Aorta (tissue), 5 donors: ENCODE measurements at regions not wholly inside any gene's neighbourhood (a gene's known extent, or its start where the extent isn't known, plus 50 kb on each side); places are given as distances from the start of the nearest gene placed in this dataset.

Experiments
- ATAC-seq: fragments of 200-7000 bp; cut with Tn5 transposase; one replicate; pipeline ENCODE4 v1.9.1; 2022; ENCODE audit warnings: moderate library complexity; ENCODE audit not compliant: low FRiP score
- DNase-seq, 2 donors: peaks; one replicate each; pipeline ENCODE4 v3.0.0-alpha.2; 2020
- H3K27ac ChIP-seq, 2 donors: one replicate each; pipeline ENCODE4 v1.5.1; 2013; ENCODE audit warnings: low read length in 2 of 2, mild to moderate bottlenecking in 2 of 2, moderate library complexity in 2 of 2, control low read depth in 1 of 2, inconsistent platforms in 1 of 2, low read depth in 1 of 2
- H3K27me3 ChIP-seq, 2 donors: one replicate each; pipeline ENCODE4 v1.6.1; 2013; ENCODE audit warnings: control low read depth in 1 of 2, low read length in 1 of 2, mild to moderate bottlenecking in 1 of 2, moderate library complexity in 1 of 2; ENCODE audit not compliant: insufficient read depth in 2 of 2, control insufficient read depth in 1 of 2
- H3K36me3 ChIP-seq, 2 donors: one replicate each; pipeline ENCODE4 v1.6.1; 2013; ENCODE audit warnings: control low read depth in 1 of 2, low read length in 1 of 2, mild to moderate bottlenecking in 1 of 2; ENCODE audit not compliant: insufficient read depth in 2 of 2, control insufficient read depth in 1 of 2
- H3K4me1 ChIP-seq, 2 donors: one replicate each; pipeline ENCODE4 v1.6.1; 2013; ENCODE audit warnings: low read length in 2 of 2, control low read depth in 1 of 2, mild to moderate bottlenecking in 1 of 2, moderate library complexity in 1 of 2; ENCODE audit not compliant: insufficient read depth in 2 of 2, control insufficient read depth in 1 of 2
- H3K4me3 ChIP-seq, 2 donors: one replicate each; pipeline ENCODE4 v1.5.1; 2013; ENCODE audit warnings: low read length in 2 of 2, control low read depth in 1 of 2, mild to moderate bottlenecking in 1 of 2
- H3K9me3 ChIP-seq: one replicate; pipeline ENCODE4 v1.6.1; 2013; ENCODE audit warnings: mild to moderate bottlenecking, low read length; ENCODE audit not compliant: control insufficient read depth
- WGBS, 2 donors: extraction: QIAGEN DNeasy Blood & Tissue Kit; methylation state at CpG; one replicate each; pipeline ENCODE4 v1.1.7; 2013; 5-methylcytosine and 5-hydroxymethylcytosine counted together
- intact Hi-C, 2 donors: fragments of 100-400 bp; cut with DNase I; formaldehyde crosslinking; loops; one replicate each; pipeline versions ENCODE4 v1.14.2 to v1.15.0; 2022
- donor health status: healthy with polysubstance abuse.
- donor health status: Bipolar disorder and iron deficiency.
- donor health status: DM: no; HTN: no; CAD: no.
- donor health status: DM: no; HTN: no; CAD: no.
- donor health status: DM: yes; HTN: yes; CAD: no.

DNA sequence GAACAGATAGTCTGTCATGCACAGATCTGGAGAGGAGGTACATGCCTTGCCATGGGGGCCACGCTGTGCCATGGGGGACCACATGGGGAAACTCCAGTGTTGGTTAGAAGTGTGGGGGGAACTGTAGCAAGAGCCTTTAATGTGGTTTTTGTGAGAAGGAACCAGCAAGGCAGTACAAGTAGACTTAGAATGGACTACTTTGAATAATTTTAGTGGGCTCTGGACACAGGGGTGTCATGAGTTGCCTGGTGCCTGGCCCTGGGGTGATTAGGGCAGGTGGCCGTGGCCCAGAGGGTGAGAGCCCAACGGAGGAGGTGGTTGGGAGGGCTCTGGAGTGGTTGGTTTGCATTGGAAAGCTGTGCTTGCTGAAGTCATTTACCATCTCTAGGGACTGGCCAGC is 77.2 kb downstream of the CXCL12 start:
- no peaks in the 10 kb centered on the region for H3K36me3 ChIP-seq
- H3K27ac ChIP-seq, result no peak overlapping the region
- DNase-seq (no peak), ATAC-seq (no peak)
- H3K4me3 ChIP-seq, result no peak overlapping the region
- no peaks in the 10 kb centered on the region for H3K4me1 ChIP-seq
- H3K27me3 ChIP-seq, result no peaks in the 10 kb centered on the region
- H3K9me3 ChIP-seq, result no peaks in the 10 kb centered on the region
- 63 to 67% methylated on average over 3 of the region's 3 CpGs for WGBS, 2 donors
- intact Hi-C loops, result loop anchor here (5.0 to 10.0 kb wide), 4 partner anchors 110 to 615 kb away; no protein-coding TSS in a partner anchor

DNA sequence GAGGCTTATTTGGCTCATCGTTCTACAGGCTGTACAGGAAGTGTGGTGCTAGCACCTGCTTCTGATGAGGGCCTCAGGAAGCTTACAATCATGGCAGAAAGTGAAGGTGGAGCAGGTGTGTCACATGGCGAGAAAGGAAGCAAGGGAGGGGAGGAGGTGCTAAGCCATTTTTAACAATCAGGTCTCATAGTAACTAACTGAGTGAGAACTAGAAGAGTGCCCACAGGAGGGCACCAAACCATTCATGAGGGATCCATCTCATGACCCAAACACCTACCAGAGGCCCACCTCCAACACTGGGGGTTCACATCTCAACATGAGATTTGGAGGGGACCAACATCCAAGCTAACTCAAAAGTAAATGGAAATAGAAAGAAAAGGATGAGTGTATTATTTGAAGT is 78.1 kb downstream of the CXCL12 start:
- H3K36me3 ChIP-seq, result no peaks in the 10 kb centered on the region
- no peak for ATAC-seq
- no peaks in the 10 kb centered on the region for H3K9me3 ChIP-seq
- no peak overlapping the region for H3K27ac ChIP-seq
- no peaks in the 10 kb centered on the region for H3K27me3 ChIP-seq
- DNase-seq, result no peak
- intact Hi-C loops, result loop anchor here (5.0 to 10.0 kb wide), 4 partner anchors 109 to 614 kb away; no protein-coding TSS in a partner anchor
- H3K4me3 ChIP-seq, result no peak overlapping the region
- 64 to 100% methylated on average over 2 of the region's 2 CpGs for WGBS, 2 donors
- H3K4me1 ChIP-seq, result no peaks in the 10 kb centered on the region

DNA sequence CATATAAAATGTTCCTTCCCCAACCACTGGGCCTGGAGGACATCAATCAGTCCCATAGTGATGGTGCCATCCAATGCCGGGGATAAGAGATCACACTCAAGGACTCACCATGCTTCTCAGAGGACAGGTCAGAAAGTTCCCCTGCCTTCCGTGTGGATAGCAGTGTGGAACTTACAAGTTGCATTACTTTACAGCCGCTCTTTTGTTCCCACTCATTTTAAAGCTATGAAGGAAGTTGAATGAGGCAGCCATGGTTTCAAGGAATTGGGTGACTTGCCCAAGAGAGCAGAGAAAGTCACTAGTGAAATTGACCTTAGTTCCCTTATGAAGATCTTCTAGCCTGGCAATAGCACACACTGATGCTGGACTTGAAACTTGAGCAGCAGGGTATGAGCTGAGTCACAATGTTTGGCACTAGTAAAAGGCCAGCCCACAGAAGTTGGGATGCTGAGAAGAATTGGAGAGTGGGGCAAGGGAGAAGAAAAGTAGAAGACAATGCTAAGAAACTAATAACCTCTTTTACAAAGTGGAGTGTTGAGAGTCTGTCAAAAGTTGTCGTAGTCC is 78.7 kb downstream of the CXCL12 start:
- no peak for DNase-seq
- intact Hi-C loops, result loop anchor here (5.0 to 10.0 kb wide), 4 partner anchors 109 to 614 kb away; no protein-coding TSS in a partner anchor

DNA sequence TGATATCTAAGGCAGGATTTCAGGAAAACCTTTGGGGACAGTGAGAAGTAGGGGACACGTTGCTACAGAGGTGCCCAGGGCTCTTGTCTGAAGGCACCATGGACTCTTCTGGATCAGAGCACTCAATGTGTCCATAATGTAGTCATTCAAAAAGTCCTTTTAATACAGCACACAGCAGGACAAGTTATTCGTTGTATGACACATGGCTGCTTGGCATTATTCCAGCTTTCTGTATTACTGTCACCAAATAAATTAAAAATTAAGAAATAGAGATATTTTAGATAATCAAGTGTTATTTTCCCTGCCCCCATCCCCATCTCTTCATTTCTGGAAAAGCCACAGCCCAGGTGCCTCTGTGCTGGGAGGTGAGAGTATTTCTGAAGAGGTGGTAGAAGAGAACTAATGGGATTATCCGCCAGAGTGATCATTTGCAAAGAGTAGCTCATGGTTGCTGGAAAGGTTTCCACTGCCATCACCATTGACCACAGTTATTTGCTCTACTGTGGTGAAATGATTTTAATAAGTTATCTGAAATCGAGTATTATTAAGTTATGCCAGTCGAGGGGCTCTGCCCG is 83.0 kb downstream of the CXCL12 start:
- H3K9me3 ChIP-seq, result no peaks in the 10 kb centered on the region
- H3K4me1 ChIP-seq, result peaks cover 0 to 7% of the 10 kb centered on the region in 2 donors
- ATAC-seq (no peak), DNase-seq (no peak)
- H3K36me3 ChIP-seq, result no peaks in the 10 kb centered on the region
- H3K27me3 ChIP-seq, result no peaks in the 10 kb centered on the region
- intact Hi-C loops, result loop anchor here in 1 of 2 donors (5.0 to 10.0 kb wide), 2 partner anchors 335 to 487 kb away; no protein-coding TSS in a partner anchor
- H3K27ac ChIP-seq, result no peak overlapping the region
- 66 to 68% methylated on average over 6 of the region's 6 CpGs for WGBS, 2 donors
- H3K4me3 ChIP-seq, result no peak overlapping the region

More for the DNA sequence above, 78.7 kb downstream of the CXCL12 start:
- WGBS, 2 donors, result 44 to 54% methylated on average over 4 of the region's 4 CpGs
- no peaks in the 10 kb centered on the region for H3K9me3 ChIP-seq
- no peak overlapping the region for H3K27ac ChIP-seq
- peaks cover 0 to 4% of the 10 kb centered on the region in 2 donors for H3K4me1 ChIP-seq
- no peaks in the 10 kb centered on the region for H3K27me3 ChIP-seq
- no peak overlapping the region for H3K4me3 ChIP-seq
- ATAC-seq, result no peak
- H3K36me3 ChIP-seq, result no peaks in the 10 kb centered on the region

DNA sequence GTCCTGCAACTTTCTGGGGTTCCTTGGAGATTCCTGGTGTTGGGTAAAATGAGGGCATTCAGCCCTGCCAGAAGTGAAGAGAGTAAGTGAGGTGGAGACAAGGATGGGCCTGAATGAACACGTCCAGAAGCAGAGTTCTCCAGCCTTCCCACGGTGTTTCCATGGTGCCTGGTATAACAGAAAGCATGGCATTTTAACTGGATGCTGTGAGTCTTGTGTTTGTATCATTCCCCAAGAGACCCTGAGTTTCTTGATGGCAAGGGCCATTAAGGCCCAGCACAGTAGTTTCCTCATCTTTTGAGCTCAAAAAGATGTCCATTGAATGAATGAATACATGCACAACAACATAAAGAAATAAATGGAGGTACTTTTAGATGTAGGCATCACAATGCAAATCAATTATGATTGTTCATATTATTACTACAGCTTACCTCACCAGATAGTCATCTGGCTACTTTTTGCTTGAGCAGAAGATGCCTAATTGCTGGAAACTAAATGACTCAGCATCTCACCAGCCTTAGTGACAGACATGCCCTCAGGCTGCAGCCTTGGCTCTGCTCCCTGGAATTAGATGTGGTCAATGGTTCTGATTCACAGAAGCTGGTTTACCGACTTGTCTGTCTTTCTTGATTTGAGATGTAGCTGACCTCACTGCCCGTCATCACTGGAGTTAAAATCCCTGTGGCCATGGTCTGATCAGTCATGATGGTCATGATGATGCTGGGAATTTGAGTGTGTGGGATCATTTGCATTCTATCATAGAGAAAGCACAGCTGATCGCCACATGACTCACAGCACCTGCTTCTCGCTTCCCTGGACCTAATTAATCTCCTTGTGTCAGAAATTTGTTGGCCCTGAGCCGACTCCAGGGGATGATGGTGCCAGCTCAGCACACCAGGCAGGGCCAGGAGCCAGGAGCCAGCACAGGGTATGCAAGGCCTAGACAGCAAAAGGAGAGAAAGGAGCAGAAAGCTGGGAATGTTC is 83.9 kb downstream of the CXCL12 start:
- Histone ChIP-seq H3K36me3 (no peaks in the 10 kb centered on the region), H3K27ac (no peak overlapping the region), H3K9me3 (no peaks in the 10 kb centered on the region), H3K4me3 (no peak overlapping the region), H3K4me1 (peaks cover 0 to 7% of the 10 kb centered on the region in 2 donors), H3K27me3 (no peaks in the 10 kb centered on the region)
- ATAC-seq (no peak), DNase-seq (no peak)
- 44 to 49% methylated on average over 7 of the region's 7 CpGs for WGBS, 2 donors
- intact Hi-C loops, result loop anchor here in 1 of 2 donors (5.0 to 10.0 kb wide), 2 partner anchors 334 to 486 kb away; no protein-coding TSS in a partner anchor

DNA sequence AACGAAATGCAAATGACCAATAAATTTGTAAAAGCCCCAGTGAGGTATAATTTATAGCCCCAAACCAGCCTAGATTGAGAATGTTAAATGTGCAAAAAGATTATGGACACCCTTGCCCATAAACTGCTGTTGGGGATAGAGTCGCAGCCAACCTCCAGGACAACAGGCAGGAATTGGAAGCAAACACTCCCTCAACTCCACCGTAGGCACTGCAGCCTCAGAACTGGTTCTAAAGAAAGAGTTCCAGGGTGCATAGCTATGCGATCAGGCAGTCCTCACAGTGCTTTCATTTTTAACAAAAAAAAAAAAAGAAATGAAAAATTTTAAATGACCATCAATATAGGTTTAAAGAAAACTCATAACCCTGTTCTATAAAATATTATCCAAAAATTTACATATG is 86.2 kb downstream of the CXCL12 start:
- Histone ChIP-seq H3K4me3 (no peak overlapping the region), H3K4me1 (peaks cover 0 to 11% of the 10 kb centered on the region in 2 donors), H3K9me3 (no peaks in the 10 kb centered on the region), H3K27me3 (no peaks in the 10 kb centered on the region), H3K27ac (no peak overlapping the region), H3K36me3 (no peaks in the 10 kb centered on the region)
- 91 to 97% methylated on average over 4 of the region's 4 CpGs for WGBS, 2 donors
- DNase-seq, result no peak
- intact Hi-C loops, result no loop called here
- no peak for ATAC-seq

DNA sequence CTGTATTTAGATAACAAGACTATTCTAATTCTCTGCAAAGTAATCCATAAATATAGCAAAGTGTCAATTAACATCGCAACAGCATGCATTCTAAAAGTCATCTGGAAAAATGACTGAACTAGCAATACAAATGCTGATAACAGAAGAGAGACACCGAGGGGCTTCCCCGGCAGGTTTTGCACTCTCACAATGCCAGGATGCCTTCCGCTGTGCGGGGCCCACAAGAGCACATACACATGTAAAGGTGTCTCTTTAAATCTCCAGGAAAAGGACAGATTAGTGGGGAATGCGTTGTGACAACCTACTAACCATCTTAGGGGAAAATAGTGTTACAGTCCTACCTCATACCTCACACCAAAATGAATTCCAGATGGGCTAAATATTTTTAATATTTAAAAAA is 86.9 kb downstream of the CXCL12 start:
- no peaks in the 10 kb centered on the region for H3K27me3 ChIP-seq
- DNase-seq (no peak), ATAC-seq (no peak)
- no peak overlapping the region for H3K27ac ChIP-seq
- H3K4me1 ChIP-seq, result peaks cover 0 to 11% of the 10 kb centered on the region in 2 donors
- H3K4me3 ChIP-seq, result no peak overlapping the region
- intact Hi-C loops, result no loop called here
- no peaks in the 10 kb centered on the region for H3K36me3 ChIP-seq
- H3K9me3 ChIP-seq, result no peaks in the 10 kb centered on the region
- 95% methylated on average over 6 of the region's 6 CpGs for WGBS, 2 donors

DNA sequence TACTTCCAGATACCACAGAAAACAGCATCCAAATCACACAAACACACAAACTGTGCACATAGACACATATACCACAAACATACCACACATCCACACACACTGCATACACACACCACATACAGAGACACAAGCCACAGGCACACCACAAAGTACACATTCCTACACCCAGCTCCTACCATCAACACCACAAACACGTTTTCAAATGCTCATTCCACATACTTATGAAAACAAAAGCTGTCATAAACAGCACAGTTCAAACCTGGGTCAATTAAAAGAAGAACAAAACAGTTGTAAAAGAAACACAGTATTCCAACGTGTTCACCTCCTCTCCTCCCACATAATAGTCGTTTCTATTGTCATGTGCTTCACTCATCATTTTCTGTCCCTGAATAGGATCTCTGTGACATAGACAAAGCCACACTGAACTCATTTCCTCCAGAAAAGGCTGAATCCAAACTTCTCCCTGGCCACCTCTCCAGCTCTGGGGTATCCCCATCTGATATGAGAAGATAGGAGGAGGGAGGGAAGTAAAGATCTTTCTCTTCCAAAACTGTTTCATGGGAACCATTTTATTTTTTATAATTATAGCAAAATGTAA is 89.2 kb downstream of the CXCL12 start:
- H3K27me3 ChIP-seq, result no peaks in the 10 kb centered on the region
- H3K9me3 ChIP-seq, result no peaks in the 10 kb centered on the region
- ATAC-seq (no peak), DNase-seq (no peak)
- 48 to 54% methylated on average over 3 of the region's 3 CpGs for WGBS, 2 donors
- H3K36me3 ChIP-seq, result no peaks in the 10 kb centered on the region
- no peak overlapping the region for H3K27ac ChIP-seq
- H3K4me3 ChIP-seq, result no peak overlapping the region
- peaks cover 0 to 4% of the 10 kb centered on the region in 2 donors for H3K4me1 ChIP-seq
- intact Hi-C loops, result no loop called here
